ENCODE measurements at regions not wholly inside any gene's neighbourhood (a gene's known extent, or its start where the extent isn't known, plus 50 kb on each side); places are given as distances from the start of the nearest gene placed in this dataset.

DNA sequence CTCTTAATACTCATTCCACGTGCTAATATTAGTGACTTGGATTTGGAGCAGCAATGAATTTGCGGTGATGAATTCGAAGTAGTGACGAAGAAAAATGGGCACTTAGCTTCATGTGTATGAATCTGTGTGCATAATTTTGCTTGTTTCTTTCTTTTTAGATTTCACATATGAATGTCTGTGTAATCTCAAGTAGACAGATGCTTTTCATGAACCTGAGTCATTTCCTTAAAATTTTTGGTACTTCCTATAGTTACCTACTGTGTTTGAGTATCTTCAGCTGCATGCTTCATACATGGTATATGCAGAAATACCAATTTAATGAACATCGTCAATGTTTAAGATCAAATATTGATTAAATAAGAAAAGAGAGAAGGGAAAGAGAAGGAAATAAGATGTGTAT lies 540.2 kb downstream of the RAB38 start:
- TF ChIP-seq ARNTL (CRISPR knock-in tag; IDR thresholded peaks at IDR 0.05; ENCODE audit: borderline replicate concordance, low read depth): no peak
- TF ChIP-seq, protein P1, sequence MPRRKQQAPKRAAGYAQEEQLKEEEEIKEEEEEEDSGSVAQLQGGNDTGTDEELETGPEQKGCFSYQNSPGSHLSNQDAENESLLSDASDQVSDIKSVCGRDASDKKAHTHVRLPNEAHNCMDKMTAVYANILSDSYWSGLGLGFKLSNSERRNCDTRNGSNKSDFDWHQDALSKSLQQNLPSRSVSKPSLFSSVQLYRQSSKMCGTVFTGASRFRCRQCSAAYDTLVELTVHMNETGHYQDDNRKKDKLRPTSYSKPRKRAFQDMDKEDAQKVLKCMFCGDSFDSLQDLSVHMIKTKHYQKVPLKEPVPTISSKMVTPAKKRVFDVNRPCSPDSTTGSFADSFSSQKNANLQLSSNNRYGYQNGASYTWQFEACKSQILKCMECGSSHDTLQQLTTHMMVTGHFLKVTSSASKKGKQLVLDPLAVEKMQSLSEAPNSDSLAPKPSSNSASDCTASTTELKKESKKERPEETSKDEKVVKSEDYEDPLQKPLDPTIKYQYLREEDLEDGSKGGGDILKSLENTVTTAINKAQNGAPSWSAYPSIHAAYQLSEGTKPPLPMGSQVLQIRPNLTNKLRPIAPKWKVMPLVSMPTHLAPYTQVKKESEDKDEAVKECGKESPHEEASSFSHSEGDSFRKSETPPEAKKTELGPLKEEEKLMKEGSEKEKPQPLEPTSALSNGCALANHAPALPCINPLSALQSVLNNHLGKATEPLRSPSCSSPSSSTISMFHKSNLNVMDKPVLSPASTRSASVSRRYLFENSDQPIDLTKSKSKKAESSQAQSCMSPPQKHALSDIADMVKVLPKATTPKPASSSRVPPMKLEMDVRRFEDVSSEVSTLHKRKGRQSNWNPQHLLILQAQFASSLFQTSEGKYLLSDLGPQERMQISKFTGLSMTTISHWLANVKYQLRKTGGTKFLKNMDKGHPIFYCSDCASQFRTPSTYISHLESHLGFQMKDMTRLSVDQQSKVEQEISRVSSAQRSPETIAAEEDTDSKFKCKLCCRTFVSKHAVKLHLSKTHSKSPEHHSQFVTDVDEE (CRISPR knock-in tag; IDR thresholded peaks at IDR 0.05): no peak
- TF ChIP-seq, protein P2, sequence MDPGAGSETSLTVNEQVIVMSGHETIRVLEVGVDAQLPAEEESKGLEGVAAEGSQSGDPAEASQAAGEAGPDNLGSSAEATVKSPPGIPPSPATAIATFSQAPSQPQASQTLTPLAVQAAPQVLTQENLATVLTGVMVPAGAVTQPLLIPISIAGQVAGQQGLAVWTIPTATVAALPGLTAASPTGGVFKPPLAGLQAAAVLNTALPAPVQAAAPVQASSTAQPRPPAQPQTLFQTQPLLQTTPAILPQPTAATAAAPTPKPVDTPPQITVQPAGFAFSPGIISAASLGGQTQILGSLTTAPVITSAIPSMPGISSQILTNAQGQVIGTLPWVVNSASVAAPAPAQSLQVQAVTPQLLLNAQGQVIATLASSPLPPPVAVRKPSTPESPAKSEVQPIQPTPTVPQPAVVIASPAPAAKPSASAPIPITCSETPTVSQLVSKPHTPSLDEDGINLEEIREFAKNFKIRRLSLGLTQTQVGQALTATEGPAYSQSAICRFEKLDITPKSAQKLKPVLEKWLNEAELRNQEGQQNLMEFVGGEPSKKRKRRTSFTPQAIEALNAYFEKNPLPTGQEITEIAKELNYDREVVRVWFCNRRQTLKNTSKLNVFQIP (CRISPR knock-in tag; IDR thresholded peaks at IDR 0.05; ENCODE audit: borderline replicate concordance, low read depth): no peak
- no peak for TF ChIP-seq BACH2 (CRISPR knock-in tag; IDR thresholded peaks at IDR 0.05; ENCODE audit: borderline replicate concordance)
- TF ChIP-seq, protein P3, sequence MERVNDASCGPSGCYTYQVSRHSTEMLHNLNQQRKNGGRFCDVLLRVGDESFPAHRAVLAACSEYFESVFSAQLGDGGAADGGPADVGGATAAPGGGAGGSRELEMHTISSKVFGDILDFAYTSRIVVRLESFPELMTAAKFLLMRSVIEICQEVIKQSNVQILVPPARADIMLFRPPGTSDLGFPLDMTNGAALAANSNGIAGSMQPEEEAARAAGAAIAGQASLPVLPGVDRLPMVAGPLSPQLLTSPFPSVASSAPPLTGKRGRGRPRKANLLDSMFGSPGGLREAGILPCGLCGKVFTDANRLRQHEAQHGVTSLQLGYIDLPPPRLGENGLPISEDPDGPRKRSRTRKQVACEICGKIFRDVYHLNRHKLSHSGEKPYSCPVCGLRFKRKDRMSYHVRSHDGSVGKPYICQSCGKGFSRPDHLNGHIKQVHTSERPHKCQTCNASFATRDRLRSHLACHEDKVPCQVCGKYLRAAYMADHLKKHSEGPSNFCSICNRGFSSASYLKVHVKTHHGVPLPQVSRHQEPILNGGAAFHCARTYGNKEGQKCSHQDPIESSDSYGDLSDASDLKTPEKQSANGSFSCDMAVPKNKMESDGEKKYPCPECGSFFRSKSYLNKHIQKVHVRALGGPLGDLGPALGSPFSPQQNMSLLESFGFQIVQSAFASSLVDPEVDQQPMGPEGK (CRISPR knock-in tag; IDR thresholded peaks at IDR 0.05; ENCODE audit: borderline replicate concordance): no peak
- TF ChIP-seq PPARA (CRISPR knock-in tag; IDR thresholded peaks at IDR 0.05; ENCODE audit: borderline replicate concordance): no peak
- TF ChIP-seq, protein P4, sequence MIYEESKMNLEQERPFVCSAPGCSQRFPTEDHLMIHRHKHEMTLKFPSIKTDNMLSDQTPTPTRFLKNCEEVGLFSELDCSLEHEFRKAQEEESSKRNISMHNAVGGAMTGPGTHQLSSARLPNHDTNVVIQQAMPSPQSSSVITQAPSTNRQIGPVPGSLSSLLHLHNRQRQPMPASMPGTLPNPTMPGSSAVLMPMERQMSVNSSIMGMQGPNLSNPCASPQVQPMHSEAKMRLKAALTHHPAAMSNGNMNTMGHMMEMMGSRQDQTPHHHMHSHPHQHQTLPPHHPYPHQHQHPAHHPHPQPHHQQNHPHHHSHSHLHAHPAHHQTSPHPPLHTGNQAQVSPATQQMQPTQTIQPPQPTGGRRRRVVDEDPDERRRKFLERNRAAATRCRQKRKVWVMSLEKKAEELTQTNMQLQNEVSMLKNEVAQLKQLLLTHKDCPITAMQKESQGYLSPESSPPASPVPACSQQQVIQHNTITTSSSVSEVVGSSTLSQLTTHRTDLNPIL (CRISPR knock-in tag; IDR thresholded peaks at IDR 0.05; ENCODE audit: low read depth): no peak
- no peak for TF ChIP-seq ZFP30 (CRISPR knock-in tag; IDR thresholded peaks at IDR 0.05)
- no peak for TF ChIP-seq RARB (CRISPR knock-in tag; IDR thresholded peaks at IDR 0.05)
- no peak for TF ChIP-seq ZNF8 (CRISPR knock-in tag; IDR thresholded peaks at IDR 0.05)
- TF ChIP-seq ESRRG (CRISPR knock-in tag; IDR thresholded peaks at IDR 0.05): no peak
- no peak for TF ChIP-seq ZFP3 (CRISPR knock-in tag; IDR thresholded peaks at IDR 0.05)
